Tibial nerve (tissue), 4 donors: ENCODE measurements at regions not wholly inside any gene's neighbourhood (a gene's known extent, or its start where the extent isn't known, plus 50 kb on each side); places are given as distances from the start of the nearest gene placed in this dataset.
"Not testable (repeated sequence)": the region's sequence is repeated elsewhere in the genome, so short reads cannot be mapped to it uniquely, and the experiment has no call there.

Source experiments
- DNase-seq, 2 donors: peaks; one replicate each; pipeline ENCODE4 v3.0.0-alpha.2; 2019; ENCODE audit warnings: low spot score in 2 of 2
- H3K27ac ChIP-seq, 4 donors: fragments of 200-600 bp; sonication (generic) in 3 of 4; one replicate each; pipeline ENCODE4 v1.5.1; 2017 to 2019; ENCODE audit warnings: mild to moderate bottlenecking in 1 of 4
- H3K27me3 ChIP-seq, 2 donors: fragments of 200-600 bp; sonication (generic) in 1 of 2; one replicate each; pipeline versions ENCODE4 v1.5.1 to v1.6.0; 2017 to 2019
- H3K36me3 ChIP-seq, 3 donors: fragments of 200-600 bp; sonication (generic); one replicate each; pipeline ENCODE4 v1.5.1; 2018 to 2019
- H3K4me1 ChIP-seq, 4 donors: fragments of 200-600 bp; sonication (generic) in 3 of 4; one replicate each; pipeline ENCODE4 v1.5.1; 2017 to 2019
- H3K4me3 ChIP-seq, 4 donors: fragments of 200-600 bp; sonication (generic) in 3 of 4; one replicate each; pipeline ENCODE4 v1.5.1; 2017 to 2019; ENCODE audit warnings: mild to moderate bottlenecking in 1 of 4, moderate library complexity in 1 of 4
- H3K9me3 ChIP-seq, 4 donors: fragments of 200-600 bp; sonication (generic) in 3 of 4; one replicate each; pipeline ENCODE4 v1.5.1; 2017 to 2019
- EP300 ChIP-seq, 2 donors: sonication (generic); formaldehyde crosslinking; IDR thresholded peaks; one replicate each; pipeline ENCODE4 v1.6.1; 2017; ENCODE audit warnings: antibody characterized with exemption in 2 of 2, mild to moderate bottlenecking in 1 of 2
- POLR2A ChIP-seq, 2 donors: fragments of 450-650 bp; IDR thresholded peaks; one replicate each; pipeline ENCODE4 v1.6.1; 2017; ENCODE audit warnings: antibody characterized with exemption in 2 of 2, mild to moderate bottlenecking in 2 of 2, moderate library complexity in 2 of 2
- WGBS, 2 donors: methylation state at CpG; one replicate each; pipeline ENCODE4 v1.1.5; 2018; 5-methylcytosine and 5-hydroxymethylcytosine counted together
- TF ChIP-seq, protein P1 (sequence below), 5 experiments: fragments of 200-600 bp in 3 of 5; fragments of 450-650 bp in 2 of 5; sonication (generic) in 3 of 5; IDR thresholded peaks; one replicate each; pipeline ENCODE4 v1.5.1; 2016 to 2019; ENCODE audit warnings: antibody characterized with exemption in 5 of 5, mild to moderate bottlenecking in 3 of 5, moderate library complexity in 2 of 5

GRCh38 chr17:71585540-71585939, 535.3 kb upstream of the SOX9 start:
- Histone ChIP-seq H3K27me3 (no peaks in the 10 kb centered on the region), H3K9me3 (peaks cover 0 to 2% (median 0%) of the 10 kb centered on the region in 4 donors), H3K27ac (no peak overlapping the region), H3K4me3 (no peak overlapping the region), H3K36me3 (no peaks in the 10 kb centered on the region), H3K4me1 (no peaks in the 10 kb centered on the region)
- TF ChIP-seq EP300 (IDR thresholded peaks at IDR 0.05) (no peak), POLR2A (IDR thresholded peaks at IDR 0.05) (no peak)
- TF ChIP-seq, protein P1, sequence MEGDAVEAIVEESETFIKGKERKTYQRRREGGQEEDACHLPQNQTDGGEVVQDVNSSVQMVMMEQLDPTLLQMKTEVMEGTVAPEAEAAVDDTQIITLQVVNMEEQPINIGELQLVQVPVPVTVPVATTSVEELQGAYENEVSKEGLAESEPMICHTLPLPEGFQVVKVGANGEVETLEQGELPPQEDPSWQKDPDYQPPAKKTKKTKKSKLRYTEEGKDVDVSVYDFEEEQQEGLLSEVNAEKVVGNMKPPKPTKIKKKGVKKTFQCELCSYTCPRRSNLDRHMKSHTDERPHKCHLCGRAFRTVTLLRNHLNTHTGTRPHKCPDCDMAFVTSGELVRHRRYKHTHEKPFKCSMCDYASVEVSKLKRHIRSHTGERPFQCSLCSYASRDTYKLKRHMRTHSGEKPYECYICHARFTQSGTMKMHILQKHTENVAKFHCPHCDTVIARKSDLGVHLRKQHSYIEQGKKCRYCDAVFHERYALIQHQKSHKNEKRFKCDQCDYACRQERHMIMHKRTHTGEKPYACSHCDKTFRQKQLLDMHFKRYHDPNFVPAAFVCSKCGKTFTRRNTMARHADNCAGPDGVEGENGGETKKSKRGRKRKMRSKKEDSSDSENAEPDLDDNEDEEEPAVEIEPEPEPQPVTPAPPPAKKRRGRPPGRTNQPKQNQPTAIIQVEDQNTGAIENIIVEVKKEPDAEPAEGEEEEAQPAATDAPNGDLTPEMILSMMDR (IDR thresholded peaks at IDR 0.05), result no peak
- DNase-seq, result no peak
- WGBS, 2 donors, result 84 to 85% methylated on average over 3 of the region's 3 CpGs

GRCh38 chr17:71592431-71592830, 528.4 kb upstream of the SOX9 start:
- DNase-seq, result no peak
- Histone ChIP-seq H3K36me3 (no peaks in the 10 kb centered on the region), H3K9me3 (no peaks in the 10 kb centered on the region)

GRCh38 chr17:71593078-71593477, 527.7 kb upstream of the SOX9 start:
- no peaks in the 10 kb centered on the region for H3K9me3 ChIP-seq
- no peaks in the 10 kb centered on the region for H3K36me3 ChIP-seq
- H3K4me3 ChIP-seq, result no peak overlapping the region
- no peaks in the 10 kb centered on the region for H3K4me1 ChIP-seq
- 77 to 89% methylated on average over 1 of the region's 1 CpG for WGBS, 2 donors
- TF ChIP-seq POLR2A (IDR thresholded peaks at IDR 0.05) (no peak), EP300 (IDR thresholded peaks at IDR 0.05) (no peak)
- TF ChIP-seq, protein P1 (IDR thresholded peaks at IDR 0.05), result no peak
- DNase-seq, result no peak
- H3K27me3 ChIP-seq, result no peaks in the 10 kb centered on the region
- H3K27ac ChIP-seq, result no peak overlapping the region

More at GRCh38 chr17:71592431-71592830, 528.4 kb upstream of the SOX9 start:
- H3K27ac ChIP-seq, result no peak overlapping the region
- no peak overlapping the region for H3K4me3 ChIP-seq
- H3K27me3 ChIP-seq, result no peaks in the 10 kb centered on the region
- H3K4me1 ChIP-seq, result no peaks in the 10 kb centered on the region
- TF ChIP-seq, protein P1 (IDR thresholded peaks at IDR 0.05), result no peak
- TF ChIP-seq POLR2A (IDR thresholded peaks at IDR 0.05) (no peak), EP300 (IDR thresholded peaks at IDR 0.05) (no peak)

DNA sequence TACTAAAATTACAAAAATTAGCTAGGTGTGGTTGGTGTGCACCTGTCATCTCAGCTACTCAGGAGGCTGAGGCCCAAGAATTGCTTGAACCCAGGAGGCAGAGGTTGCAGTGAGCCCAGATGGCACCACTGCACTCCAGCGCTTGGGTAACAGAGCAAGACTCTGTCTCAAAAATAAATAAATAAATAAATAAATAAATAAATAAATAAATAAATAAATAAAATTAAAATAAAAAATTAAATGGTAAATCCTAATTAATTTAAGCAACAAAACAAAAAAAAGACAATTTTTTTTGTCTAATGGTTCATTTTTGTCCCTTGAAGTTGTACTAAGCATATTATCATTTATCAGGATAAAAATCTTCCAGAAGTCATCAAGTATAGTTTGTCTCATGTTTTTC, 521.2 kb upstream of the SOX9 start:
- not testable (repeated sequence) for H3K4me3 ChIP-seq, H3K27me3 ChIP-seq, H3K4me1 ChIP-seq, H3K36me3 ChIP-seq, H3K27ac ChIP-seq, H3K9me3 ChIP-seq, DNase-seq
- WGBS, 2 donors, result 90 to 100% methylated on average over 1 of the region's 1 CpG

- 37 to 39% methylated on average over 8 of the region's 8 CpGs for WGBS, 2 donors
- no peaks in the 10 kb centered on the region for H3K36me3 ChIP-seq
- H3K27ac ChIP-seq, result no peak overlapping the region
- no peaks in the 10 kb centered on the region for H3K4me1 ChIP-seq
- DNase-seq, result no peak
- no peak for TF ChIP-seq EP300 (IDR thresholded peaks at IDR 0.05)
- TF ChIP-seq POLR2A (IDR thresholded peaks at IDR 0.05), result no peak
- TF ChIP-seq, protein P1 (IDR thresholded peaks at IDR 0.05), result no peak
- H3K27me3 ChIP-seq, result no peaks in the 10 kb centered on the region
- no peaks in the 10 kb centered on the region for H3K9me3 ChIP-seq
- H3K4me3 ChIP-seq, result no peak overlapping the region
Measured at GRCh38 chr17:71600137-71600789, 520.6 kb upstream of the SOX9 start.
